DMS114 treated with DMSO at 0.1 percent for 48 hours (cell line): ENCODE measurements at regions not wholly inside any gene's neighbourhood (a gene's known extent, or its start where the extent isn't known, plus 50 kb on each side); places are given as distances from the start of the nearest gene placed in this dataset.

Source experiments
- DNase-seq: peaks from one replicate; lab custom pipeline; 2025; ENCODE audit not compliant: unreplicated experiment; lab: John Stamatoyannopoulos, UW

- DNase-seq: no peak
These were observed 50.5 kb upstream of the PALM2AKAP2 start for GRCh38 chr9:109729513-109729912.
